HG02840 (cell line): ENCODE measurements at regions not wholly inside any gene's neighbourhood (a gene's known extent, or its start where the extent isn't known, plus 50 kb on each side); places are given as distances from the start of the nearest gene placed in this dataset.

Experiments used
- ATAC-seq: cut with Tn5 transposase; IDR thresholded peaks from one replicate; pipeline ENCODE4 v1.9.1; 2021; ENCODE audit warnings: mild to moderate bottlenecking, moderate library complexity, moderate number of reproducible peaks; ENCODE audit not compliant: unreplicated experiment, low FRiP score

DNA sequence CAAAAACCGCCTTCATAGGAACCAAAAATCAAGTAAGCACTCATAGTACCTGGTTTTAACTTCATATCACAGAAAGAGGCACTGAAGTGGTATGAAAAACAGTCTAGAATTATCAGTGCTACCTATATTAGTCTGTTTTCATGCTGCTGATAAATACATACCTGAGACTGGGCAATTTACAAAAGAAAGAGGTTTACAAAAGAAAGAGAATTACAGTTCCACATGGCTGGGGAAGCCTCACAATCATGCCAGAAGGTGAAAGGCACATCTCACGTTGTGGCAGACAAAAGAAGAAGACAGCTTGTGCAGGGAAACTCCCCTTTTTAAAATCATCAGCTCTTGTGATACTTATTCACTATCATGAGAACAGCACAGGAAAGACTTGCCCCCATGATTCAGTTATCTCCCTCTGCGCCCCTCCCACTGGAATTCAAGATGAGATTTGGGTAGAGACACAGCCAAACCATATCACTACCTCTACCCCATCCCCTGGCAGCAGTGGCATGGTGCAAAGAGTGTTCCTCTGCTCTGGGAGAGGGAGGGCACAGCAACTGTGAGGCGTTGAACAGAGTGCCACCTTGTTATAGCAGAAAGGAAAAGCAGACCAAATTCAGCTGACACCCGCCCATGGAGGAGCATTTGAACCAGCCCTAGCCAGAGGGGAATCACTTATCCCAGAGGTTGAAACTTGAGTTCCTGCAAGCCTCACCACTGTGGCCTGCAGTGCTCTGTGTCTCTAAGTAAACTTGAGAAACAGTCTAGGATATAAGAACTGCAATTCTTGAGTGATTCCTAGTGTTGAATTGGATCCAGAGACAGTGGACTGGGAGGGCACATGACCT is 61.9 kb upstream of the PTPRZ1 start:
- ATAC-seq: no peak

DNA sequence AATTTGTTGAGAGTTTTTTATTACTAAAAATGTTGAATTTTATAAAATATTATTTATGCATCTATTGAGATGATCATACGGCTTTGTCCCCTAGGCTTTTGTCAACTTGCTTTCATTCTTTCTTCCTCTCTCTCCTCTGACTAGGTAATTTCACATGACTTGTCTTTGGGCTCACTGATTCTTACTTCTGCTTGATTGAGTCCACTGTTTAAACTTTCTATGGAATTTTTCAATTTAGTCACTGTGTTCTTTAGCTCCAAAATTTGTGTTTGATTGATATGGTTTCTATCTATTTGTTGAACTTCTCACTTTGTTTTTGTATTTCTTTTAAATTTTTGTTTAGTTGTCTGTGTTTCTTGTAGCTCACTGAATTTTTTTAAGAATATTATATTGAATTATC is 65.9 kb upstream of the PTPRZ1 start:
- no peak for ATAC-seq

DNA sequence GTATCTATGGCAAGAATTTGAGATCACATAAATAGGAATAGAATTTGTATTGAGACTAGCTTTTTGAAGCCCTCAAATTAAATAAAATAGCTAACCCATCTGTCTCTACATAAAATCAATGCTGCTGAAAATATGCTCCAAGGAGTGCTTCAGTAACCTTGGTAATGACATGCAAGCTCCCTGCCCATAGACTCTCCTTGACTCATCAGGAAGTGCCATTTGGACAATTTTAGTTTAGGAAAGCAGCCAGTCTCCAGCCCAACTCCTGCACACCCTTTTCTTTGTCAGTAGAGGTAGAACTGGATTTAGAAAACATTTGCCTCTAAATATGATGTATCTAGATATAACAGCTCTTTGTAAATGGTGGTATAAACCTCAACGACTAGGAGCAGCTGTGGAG is 69.9 kb upstream of the PTPRZ1 start:
- ATAC-seq: no peak

DNA sequence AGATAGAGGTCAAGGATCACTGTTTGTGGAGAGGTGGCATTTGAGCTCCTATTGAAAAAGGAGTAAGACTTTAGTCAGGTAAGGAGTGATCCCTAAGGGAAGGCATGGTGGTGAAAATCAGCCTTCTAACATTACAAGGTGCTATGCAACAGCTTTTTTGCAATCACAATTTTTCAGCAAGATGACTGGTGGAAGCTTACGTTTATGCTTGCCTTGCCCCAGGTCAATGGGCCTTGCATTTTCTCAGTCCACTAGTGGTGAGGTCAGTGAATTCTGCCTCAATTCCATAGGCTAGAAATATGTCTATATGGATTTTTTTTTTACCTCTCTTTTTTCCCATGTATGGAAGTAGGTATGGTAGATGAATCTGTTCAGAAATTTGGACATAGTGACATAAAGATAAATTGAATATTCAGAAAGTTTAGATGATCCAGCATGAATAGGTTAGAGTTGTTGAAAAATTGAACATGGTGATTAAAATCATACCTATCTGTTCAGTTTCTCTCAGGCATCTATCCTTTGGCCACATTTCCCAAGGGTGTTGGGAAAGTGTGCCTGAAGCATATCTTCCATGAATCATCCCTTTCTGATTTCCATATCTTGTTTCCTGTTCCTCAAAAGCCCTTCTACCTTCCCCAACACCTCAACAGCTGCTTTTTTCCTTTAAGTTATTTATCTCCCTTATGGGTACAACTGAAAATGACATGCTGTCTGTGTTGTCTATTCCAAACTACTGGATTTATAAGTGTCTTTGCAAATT is 71.9 kb upstream of the PTPRZ1 start:
- no peak for ATAC-seq

DNA sequence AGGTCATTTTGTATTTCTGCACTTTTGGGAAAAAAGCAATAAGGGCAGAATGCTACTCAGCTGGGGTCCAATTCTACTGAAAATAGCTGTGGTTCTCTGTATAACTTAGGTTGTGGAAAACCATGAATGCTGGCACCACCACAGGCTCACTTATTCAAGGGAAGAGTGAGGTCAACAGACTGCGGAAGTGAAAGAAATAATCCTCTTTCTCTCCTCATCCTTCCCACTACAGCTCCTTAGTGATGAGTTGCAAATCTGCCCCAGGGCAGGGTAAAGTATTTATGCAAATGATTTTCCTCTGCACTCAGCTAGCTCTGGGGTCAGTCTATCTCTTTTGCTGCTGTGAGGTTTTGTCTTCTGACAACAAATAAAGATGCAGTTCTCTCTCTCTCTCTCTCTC is 74.1 kb upstream of the PTPRZ1 start:
- ATAC-seq: no peak

DNA sequence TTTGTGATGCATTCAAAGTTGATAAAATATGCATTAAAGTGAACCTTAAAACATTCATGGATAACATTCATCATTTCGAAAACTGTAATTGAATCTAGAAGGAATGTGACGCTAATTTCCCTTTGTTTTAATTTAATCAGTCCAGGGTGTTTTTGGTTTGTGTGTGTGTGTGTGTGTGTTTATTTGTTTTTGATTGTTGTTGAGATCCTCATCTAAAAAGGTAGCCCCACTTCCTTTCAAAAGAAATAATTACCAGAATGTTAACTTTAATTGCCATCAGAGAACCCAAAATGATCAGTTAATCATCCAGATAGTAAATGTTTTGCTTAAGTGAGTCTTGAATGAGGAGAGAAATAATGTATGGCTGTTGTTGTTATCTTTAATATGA is 74.5 kb upstream of the PTPRZ1 start:
- no peak for ATAC-seq

DNA sequence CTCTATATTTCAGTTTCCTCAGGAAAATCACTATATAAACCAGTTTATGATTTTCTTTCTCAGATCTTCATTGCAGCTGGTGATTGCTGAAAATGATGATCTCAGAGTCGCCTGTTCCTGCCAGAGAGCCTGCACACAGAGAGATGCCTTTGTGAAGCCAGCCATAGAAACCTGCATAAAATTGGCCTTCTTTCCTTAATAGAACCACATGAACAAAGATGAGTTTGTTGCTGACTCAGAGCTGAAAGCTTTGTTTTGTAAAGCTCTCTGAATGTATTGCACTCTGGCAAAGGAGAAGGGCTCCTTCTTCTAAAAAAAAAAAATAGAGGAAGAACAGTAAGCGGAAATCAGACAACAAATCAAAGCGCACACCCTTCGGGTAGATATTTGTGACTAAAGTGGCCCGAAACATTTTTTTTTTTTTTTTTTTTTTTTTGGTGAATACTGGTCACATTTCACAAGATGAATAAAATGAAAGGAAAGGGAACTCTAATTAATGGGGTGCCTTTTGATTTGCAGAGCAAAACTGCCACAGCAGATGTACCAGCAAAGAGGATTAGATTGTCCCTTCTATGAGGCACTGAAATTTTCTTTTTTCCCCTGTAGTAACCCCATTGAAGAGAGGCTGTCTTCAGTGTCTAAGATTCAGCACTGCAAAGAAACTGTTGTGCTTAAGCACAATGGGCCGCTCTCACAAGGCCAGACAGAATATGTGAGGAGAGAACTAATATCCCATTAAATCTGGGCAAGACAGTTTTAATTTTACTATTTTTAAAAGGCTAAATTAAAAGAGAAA is 75.1 kb upstream of the PTPRZ1 start:
- ATAC-seq: no peak

DNA sequence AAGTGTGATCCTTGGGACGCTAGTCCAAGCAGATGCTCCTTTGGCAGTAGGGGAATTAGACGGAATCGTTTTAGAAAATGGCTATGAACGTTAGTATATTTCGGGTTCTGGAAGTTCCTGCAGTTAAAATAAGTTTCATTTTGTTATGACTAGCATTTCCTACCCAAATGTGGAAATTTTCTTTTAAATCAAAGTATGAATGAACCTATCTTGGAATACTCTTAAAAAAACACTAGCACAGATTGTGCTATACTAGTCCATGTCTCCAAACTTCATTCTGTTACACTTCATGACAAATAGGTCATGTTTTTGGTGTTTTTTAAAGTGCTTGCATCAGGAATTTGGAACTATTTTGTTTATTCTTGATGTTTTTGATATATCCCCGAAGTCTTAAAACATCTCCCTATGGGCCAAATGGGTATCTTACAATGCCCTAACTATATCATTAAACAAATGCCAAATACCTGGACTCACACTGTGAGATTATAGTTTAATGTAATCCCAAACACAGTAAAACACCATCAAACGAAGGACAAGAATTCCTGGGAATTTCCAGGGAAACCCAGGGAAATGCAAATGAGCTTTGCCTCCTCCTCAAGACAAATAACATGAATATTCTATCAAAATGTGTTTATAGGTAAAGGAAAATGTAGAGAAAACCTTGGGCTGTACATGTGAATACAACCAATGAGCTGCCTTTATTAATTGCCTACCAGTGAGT is 75.9 kb upstream of the PTPRZ1 start:
- ATAC-seq: no peak

DNA sequence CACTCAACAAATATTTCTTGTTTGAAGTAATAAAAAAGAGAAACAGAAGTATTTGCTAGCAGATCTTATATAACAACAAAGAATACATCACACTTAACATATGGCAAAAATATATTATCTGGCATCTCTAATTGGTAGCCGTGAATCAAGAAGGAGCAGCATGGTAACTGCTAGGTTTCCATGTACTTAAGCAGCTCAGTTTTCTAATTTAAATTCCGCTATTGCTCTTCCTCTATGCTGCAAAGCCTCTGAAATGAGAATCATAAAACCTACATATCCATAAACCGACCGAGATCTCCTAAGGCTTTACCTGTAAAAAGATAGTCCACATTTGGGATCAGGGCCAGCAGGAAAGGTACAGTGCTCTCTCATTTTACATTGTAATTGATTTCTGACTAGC is 76.6 kb upstream of the PTPRZ1 start:
- no peak for ATAC-seq

DNA sequence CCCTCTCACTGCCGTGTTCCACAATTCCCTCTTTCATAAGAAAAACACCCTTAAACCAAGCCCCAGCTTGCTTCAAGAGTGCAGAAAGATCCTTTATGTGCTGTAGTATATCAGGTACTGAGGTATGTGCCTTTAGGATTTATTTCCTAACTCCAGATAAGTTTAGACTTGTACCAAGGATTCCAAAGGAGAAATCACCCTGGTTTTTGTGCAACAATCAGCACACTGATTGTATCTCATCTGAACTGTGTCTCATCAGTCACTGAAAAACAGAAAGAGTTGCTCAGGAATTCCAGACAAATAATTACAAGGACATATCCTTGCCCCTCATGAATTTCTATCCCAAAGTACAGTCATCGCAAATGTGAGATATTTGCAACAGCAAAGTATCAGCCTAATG is 77.2 kb upstream of the PTPRZ1 start:
- ATAC-seq: no peak

DNA sequence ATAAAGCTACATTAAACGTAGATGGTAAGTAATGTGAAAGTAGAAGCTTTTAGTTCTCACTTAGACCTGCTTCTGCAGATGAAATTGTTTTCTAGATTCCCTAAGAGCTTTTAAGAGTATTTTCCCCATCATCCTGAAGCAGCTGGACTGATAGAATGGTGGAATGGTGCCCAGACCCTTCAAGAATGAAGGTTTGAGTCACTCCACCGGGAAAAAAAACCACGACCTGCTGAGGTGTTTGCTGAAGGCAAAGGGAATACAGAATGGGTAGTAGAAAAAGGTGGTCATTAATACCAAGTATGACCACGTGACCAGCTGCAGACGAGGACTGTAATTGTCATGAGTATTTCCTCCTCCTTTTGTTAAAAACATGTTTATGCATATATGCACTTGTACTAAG is 79.2 kb upstream of the PTPRZ1 start:
- no peak for ATAC-seq

DNA sequence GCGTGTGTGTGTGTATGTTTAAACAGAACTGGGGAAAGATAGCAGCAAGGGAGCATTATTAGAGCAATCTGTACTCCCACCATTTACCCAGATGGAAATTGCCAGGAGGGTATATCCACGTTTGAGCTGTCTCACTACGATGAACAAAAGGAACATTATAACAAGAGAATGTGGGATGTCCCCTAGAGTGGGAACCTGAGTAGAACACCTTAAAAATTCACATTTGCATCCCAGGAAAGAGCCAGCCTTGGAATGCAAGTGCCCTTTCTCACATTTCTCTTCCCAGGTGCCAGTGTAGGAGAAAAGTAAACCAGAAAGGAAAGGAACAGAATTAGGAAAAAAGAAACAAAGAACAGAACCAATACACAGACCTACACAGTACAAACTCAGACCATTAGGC is 95.3 kb upstream of the PTPRZ1 start:
- ATAC-seq: no peak

DNA sequence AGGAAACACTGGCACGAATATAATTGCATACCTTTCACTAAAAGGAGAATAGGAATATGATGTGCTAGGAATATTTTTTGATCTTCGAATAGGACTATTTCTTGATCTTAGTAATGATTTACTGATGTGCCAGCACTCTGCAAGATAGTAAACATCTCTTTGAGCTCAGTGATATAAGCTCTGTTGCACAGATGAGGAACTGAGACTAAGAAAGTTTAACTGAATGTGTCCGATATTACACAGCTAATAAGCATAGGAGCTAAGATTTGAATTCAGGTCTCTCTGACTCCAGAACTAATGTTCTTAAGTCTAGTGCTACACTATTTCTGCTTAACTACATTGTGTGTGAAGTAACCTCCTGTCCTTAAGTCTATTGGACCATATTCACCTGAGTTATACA is 98.4 kb upstream of the PTPRZ1 start:
- no peak for ATAC-seq

DNA sequence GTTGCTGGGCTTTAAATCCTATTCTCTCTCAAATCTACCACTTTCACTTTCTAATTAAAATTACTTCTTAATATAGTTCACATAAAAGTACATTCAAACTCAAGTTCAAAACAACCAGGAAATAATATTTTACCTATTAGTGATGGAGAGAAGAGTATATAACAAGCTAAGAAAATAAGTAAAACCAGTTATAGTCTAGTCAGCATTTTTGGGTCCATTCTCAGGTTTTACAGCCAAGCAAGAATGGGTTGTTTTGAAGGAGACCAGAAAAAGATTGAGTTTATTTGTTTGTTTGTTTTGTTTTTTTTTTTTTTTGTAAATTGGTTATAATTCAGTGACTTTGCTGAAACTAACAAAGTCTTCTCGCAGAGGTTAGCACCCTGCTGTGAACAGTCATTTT is 106.3 kb upstream of the PTPRZ1 start:
- ATAC-seq: no peak

DNA sequence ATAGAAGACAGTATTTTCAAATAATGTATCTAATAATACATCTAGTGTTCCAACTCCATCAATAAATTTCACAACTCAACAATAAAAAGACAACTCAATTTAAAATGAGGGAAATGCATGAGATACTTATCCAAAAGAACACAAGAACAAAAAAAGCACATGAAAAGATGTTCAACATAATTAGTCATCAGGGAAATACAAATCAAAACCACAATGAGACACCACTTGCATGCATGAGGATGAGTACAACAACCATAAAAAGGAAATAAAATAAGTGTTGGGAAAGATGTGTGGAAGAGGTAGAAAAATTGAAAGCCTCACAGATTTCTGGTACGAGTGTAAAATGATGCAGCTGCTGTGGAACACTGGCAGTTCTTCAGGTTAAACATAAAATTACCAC is 111.6 kb upstream of the PTPRZ1 start:
- no peak for ATAC-seq

DNA sequence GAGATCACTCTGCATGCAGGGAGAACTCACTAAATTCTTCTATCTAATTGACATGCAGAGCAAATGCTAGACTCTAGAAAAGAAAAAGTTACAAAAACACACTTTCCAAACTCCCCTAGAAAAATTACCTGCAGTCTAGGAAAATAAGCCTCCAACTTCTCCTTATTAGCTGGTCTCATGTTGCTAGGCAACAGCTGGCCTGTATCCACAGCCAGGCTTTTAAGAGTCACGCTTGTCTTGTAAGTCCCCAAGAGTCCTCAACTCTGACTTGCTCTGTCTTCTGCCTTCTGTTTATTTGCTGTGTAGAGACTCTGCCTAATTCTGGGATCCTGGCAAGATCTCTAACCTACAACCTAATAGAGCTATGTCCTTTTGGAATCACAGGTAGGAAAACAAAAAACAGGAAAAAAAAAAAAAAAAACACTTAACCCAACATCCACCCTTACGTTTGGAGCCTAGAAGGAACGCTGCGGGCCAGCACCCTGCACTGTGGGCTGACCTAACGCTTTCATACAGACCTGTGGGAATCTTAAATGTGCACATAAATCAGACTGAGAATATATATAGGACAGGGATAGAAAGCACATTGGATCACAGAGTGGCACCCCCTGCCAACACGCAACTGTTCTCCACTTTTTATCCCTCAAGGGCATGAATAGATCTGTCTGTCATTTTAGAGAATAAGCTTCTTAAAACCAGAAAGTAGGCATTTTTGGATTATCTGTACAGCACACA is 117.0 kb upstream of the PTPRZ1 start:
- ATAC-seq: no peak

DNA sequence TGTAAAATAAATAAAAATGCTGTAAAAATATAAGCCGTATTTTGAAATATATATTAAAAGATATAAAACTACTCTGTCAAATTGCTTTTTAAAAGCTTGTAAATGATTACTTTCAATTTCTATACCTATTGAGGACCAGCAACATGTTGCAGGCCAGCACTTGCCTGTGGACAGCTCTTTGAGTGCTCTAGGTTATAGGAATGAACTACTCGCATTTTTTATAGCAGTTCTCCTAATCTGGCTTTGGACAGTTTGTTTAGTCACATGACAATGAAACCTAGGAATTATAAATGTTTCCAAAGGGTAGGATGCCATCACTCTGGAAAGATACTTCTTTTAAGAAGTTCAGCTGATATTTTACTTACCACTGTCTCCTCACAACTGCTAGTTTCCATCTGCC is 117.7 kb upstream of the PTPRZ1 start:
- ATAC-seq: no peak

DNA sequence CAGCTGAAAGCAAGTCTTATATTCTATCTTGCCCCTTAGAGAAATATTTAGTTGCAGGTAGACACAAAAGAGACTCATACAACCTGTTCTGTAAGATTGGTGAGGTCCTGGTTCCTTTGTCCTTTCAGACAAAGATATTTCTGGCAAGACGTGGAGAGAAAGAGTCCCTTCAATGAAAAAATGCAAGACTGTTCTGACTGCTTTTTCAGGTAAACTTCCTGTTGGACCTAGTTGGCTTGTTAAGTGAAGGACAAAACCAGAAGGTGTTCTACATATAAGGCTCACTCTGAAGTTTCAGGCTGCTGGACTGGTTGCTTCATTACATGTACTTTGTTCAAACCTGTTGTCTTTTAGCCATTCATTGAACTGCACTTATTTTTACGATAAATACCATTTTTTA is 119.0 kb upstream of the PTPRZ1 start:
- ATAC-seq: no peak

DNA sequence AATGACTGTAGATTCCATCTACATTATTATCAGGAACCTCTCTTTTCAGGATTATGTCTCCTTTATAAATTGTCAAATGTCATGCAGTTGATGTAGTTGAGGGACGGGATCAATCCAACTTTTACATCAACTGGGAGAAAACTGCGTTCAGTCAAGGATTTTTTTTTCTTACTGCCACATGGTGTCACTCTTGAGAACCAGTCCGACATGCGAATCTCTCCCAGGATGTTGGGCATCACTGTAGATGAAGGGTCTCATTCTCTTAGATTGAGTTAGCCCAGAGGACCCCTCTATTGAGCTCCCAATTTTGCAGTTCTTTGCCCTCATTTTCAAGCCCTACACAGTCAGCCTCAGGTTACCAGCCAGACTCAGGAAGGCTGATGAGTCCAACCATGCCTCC is 120.3 kb upstream of the PTPRZ1 start:
- no peak for ATAC-seq

DNA sequence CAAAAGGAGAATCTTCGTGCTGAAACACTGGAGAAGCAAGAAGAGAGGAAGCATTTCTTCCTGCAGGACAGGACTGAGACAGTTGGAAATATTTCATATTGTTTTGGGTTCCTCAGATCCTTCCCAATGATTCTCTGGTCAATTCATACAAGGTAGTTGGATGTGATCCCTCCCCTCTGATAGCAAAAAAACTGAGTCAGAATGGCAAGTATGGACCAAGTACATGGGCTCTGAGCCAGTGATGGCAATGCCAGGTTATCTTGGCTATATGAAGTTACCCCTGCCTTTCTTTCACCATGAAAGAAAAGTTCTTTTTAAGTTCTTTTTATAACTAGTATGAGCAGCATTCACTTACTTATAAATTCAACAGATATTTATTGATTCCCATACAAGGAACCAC is 124.4 kb upstream of the PTPRZ1 start:
- no peak for ATAC-seq
